ENCODE measurements at regions not wholly inside any gene's neighbourhood (a gene's known extent, or its start where the extent isn't known, plus 50 kb on each side); places are given as distances from the start of the nearest gene placed in this dataset.
A peak's percentile ranks its signal among the peaks of the same experiment; 100 is the strongest.

DNA sequence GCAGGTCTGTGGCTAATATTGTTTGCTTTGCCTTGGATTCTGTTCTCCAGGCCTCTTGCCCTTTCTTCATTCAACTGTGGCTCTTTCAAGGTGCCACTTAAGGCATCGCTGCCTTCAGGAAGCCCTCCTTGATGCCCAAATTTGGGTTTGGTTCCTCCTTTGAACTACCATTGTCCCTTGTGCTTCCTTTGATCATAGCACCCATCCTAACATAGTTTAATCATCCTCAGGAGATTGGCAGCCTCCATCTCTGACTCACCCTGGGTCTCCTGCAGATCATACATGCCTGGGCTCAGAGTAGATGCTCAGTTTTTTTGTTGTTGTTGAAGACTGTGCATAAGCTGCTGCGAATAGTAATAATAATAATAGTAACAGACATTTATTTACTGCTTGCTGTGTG, 54.4 kb upstream of the ACOT11 start:
- CTCF ChIA-PET: no interaction called here
- POLR2A ChIA-PET: no interaction called here
- no peak overlapping the region for H3K4me3 ChIP-seq (replicated peaks in 1 of 2; ENCODE audit: low read depth in 1 of 2, low read length in 2 of 2)
- no peaks in the 10 kb centered on the region for H3K9me3 ChIP-seq (ENCODE audit: control insufficient read depth in 1 of 2, insufficient read depth in 1 of 2, low read depth in 1 of 2, low read length in 2 of 2)
- DNase-seq (ENCODE audit: low read depth, low spot score) (no peak), ATAC-seq (0 out of 2 replicates have a peak, but pooled peaks have one; percentile 18)
- H3K9me2 ChIP-seq (ENCODE audit: insufficient read depth): no peaks in the 10 kb centered on the region
- H3K4me1 ChIP-seq (ENCODE audit: control insufficient read depth in 1 of 2, insufficient read depth in 2 of 2, low read length in 2 of 2): peaks cover 12 to 21% of the 10 kb centered on the region in 2 experiments; a peak in 3 of 4 replicates
- intact Hi-C loops (cut with micrococcal nuclease): no loop called here
- H3K9ac ChIP-seq (ENCODE audit: low read length): no peak overlapping the region
- TF ChIP-seq TCF7L2 (IDR thresholded peaks at IDR 0.05; ENCODE audit: borderline replicate concordance, extremely low read depth, insufficient read depth, insufficient read length) (peak; percentile 62), JUND (IDR thresholded peaks at IDR 0.05) (no peak), YY1 (IDR thresholded peaks at IDR 0.05; ENCODE audit: extremely low read depth, insufficient replicate concordance, low read depth, low read length) (no peak)
- H4K20me1 ChIP-seq (ENCODE audit: insufficient read depth): no peaks in the 10 kb centered on the region
- no peaks in the 10 kb centered on the region for H3K27me3 ChIP-seq (ENCODE audit: insufficient read depth, low read length)
- RAD21 ChIA-PET (ENCODE audit: low non-redundant PET in 1 of 2, low total read pairs in 2 of 2, uncharacterized antibody in 2 of 2, unreplicated experiment in 2 of 2): no interaction called here
- H2AFZ ChIP-seq (ENCODE audit: low read depth, low read length, poor library complexity, severe bottlenecking): no peak overlapping the region
- no TSS peak for BruUV-seq (replicated peaks)
- H3K27ac ChIP-seq (ENCODE audit: low read depth, low read length): no peak overlapping the region
- no peak overlapping the region for H3K4me2 ChIP-seq (ENCODE audit: low read length)
- H3K36me3 ChIP-seq (ENCODE audit: control insufficient read depth in 1 of 2, insufficient read depth in 2 of 2, low read length in 2 of 2): no peaks in the 10 kb centered on the region
- H3K79me2 ChIP-seq (ENCODE audit: insufficient read depth, low read length): no peaks in the 10 kb centered on the region

DNA sequence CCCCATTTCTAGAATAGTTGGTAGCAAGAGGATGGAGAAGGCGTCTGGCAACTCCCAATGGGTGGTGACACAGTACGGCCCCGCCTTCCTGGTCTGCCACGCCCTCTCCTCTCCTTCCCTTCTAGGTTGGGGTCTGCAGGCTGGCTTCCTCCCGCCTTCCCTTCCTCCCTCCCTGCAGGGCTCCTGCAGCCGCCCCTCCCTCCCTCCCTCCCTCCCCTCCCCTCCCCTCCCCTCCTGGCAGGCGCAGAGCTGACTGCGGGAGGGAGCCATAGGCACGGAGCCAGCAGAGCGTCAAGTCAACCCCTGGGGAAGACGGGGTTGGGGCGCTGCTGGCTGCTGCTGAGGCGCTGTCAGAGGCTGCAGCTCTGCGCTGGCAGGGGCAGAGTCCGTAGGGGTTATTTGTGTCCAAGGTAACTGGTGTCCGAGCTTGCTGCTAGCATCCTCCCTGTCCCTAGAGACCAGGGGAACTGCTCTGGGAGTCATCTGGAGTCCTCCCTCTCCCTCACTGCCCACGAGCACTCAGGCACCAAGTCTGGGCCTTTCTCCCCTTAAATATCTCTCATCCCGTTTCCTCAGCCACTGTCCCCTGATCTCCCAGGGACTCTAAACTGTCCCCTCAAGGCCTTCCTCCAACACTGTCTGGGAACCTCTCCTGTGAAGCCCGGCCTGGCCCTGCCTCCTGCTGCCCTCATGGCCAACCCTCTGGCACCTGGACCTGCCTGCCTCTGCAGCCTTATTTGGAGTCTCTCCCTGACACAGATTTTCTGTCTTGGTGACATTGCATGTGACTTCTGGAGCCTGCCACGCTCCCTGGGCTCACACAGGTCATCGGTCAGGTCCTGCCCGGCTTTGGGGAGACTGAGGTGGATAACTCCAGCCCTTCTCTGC, 57.4 kb upstream of the ACOT11 start:
- Histone ChIP-seq H3K9me2 (ENCODE audit: insufficient read depth) (no peaks in the 10 kb centered on the region), H2AFZ (ENCODE audit: low read depth, low read length, poor library complexity, severe bottlenecking) (no peak overlapping the region), H3K9ac (ENCODE audit: low read length) (no peak overlapping the region), H3K4me3 (replicated peaks in 1 of 2; ENCODE audit: low read depth in 1 of 2, low read length in 2 of 2) (no peak overlapping the region), H3K4me1 (ENCODE audit: control insufficient read depth in 1 of 2, insufficient read depth in 2 of 2, low read length in 2 of 2) (peaks cover 17 to 25% of the 10 kb centered on the region in 2 experiments), H3K27ac (ENCODE audit: low read depth, low read length) (no peak overlapping the region), H3K36me3 (ENCODE audit: control insufficient read depth in 1 of 2, insufficient read depth in 2 of 2, low read length in 2 of 2) (no peaks in the 10 kb centered on the region), H3K27me3 (ENCODE audit: insufficient read depth, low read length) (no peaks in the 10 kb centered on the region), H3K4me2 (ENCODE audit: low read length) (no peak overlapping the region), H4K20me1 (ENCODE audit: insufficient read depth) (no peaks in the 10 kb centered on the region), H3K9me3 (ENCODE audit: control insufficient read depth in 1 of 2, insufficient read depth in 1 of 2, low read depth in 1 of 2, low read length in 2 of 2) (no peaks in the 10 kb centered on the region), H3K79me2 (ENCODE audit: insufficient read depth, low read length) (no peaks in the 10 kb centered on the region)
- ChIA-PET RAD21 (ENCODE audit: low non-redundant PET in 1 of 2, low total read pairs in 2 of 2, uncharacterized antibody in 2 of 2, unreplicated experiment in 2 of 2) (interaction anchor here (0.6 to 1.3 kb wide), 4 partner anchors 9 to 436 kb away, joined by 3 to 9 read pairs (median 4); no protein-coding TSS in a partner anchor), CTCF (interaction anchor here (0.7 to 2.0 kb wide), 3 partner anchors 306 to 369 kb away, joined by 3 to 9 read pairs (median 7); no protein-coding TSS in a partner anchor), POLR2A (no interaction called here)
- DNase-seq (ENCODE audit: low read depth, low spot score) (no peak), ATAC-seq (no peak)
- intact Hi-C loops (cut with micrococcal nuclease): no loop called here
- no TSS peak for BruUV-seq (replicated peaks)
- TF ChIP-seq FOSL1 (IDR thresholded peaks at IDR 0.05; ENCODE audit: low read depth) (no peak), ZNF274 (IDR thresholded peaks at IDR 0.05; ENCODE audit: low read depth, low read length) (no peak), ZFX (IDR thresholded peaks at IDR 0.05) (no peak), RAD21 (IDR thresholded peaks at IDR 0.05; ENCODE audit: low read depth) (no peak), EZH2phosphoT487 (IDR thresholded peaks at IDR 0.05; ENCODE audit: borderline replicate concordance) (no peak), POLR2AphosphoS5 (IDR thresholded peaks at IDR 0.05; ENCODE audit: low read depth, low read length) (no peak), JUND (IDR thresholded peaks at IDR 0.05) (no peak), TCF7L2 (IDR thresholded peaks at IDR 0.05; ENCODE audit: borderline replicate concordance, extremely low read depth, insufficient read depth, insufficient read length) (no peak), SRF (IDR thresholded peaks at IDR 0.05; ENCODE audit: low read depth) (no peak), SIN3A (IDR thresholded peaks at IDR 0.05; ENCODE audit: low read depth) (no peak)
- TF ChIP-seq, protein P1, sequence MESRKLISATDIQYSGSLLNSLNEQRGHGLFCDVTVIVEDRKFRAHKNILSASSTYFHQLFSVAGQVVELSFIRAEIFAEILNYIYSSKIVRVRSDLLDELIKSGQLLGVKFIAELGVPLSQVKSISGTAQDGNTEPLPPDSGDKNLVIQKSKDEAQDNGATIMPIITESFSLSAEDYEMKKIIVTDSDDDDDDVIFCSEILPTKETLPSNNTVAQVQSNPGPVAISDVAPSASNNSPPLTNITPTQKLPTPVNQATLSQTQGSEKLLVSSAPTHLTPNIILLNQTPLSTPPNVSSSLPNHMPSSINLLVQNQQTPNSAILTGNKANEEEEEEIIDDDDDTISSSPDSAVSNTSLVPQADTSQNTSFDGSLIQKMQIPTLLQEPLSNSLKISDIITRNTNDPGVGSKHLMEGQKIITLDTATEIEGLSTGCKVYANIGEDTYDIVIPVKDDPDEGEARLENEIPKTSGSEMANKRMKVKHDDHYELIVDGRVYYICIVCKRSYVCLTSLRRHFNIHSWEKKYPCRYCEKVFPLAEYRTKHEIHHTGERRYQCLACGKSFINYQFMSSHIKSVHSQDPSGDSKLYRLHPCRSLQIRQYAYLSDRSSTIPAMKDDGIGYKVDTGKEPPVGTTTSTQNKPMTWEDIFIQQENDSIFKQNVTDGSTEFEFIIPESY (IDR thresholded peaks at IDR 0.05; ENCODE audit: extremely low read depth, insufficient replicate concordance, low read length): no peak
- TF ChIP-seq, protein P2, sequence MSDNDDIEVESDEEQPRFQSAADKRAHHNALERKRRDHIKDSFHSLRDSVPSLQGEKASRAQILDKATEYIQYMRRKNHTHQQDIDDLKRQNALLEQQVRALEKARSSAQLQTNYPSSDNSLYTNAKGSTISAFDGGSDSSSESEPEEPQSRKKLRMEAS (IDR thresholded peaks at IDR 0.05): no peak
- TF ChIP-seq, protein P3, sequence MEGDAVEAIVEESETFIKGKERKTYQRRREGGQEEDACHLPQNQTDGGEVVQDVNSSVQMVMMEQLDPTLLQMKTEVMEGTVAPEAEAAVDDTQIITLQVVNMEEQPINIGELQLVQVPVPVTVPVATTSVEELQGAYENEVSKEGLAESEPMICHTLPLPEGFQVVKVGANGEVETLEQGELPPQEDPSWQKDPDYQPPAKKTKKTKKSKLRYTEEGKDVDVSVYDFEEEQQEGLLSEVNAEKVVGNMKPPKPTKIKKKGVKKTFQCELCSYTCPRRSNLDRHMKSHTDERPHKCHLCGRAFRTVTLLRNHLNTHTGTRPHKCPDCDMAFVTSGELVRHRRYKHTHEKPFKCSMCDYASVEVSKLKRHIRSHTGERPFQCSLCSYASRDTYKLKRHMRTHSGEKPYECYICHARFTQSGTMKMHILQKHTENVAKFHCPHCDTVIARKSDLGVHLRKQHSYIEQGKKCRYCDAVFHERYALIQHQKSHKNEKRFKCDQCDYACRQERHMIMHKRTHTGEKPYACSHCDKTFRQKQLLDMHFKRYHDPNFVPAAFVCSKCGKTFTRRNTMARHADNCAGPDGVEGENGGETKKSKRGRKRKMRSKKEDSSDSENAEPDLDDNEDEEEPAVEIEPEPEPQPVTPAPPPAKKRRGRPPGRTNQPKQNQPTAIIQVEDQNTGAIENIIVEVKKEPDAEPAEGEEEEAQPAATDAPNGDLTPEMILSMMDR (IDR thresholded peaks at IDR 0.05 in 2 of 3, conservative IDR thresholded peaks at IDR 0.05 in 1 of 3; ENCODE audit: borderline replicate concordance in 1 of 3, insufficient read depth in 1 of 3, low read depth in 2 of 3, low read length in 2 of 3): no peak
